NCI-H526 treated with DMSO at 0.1 percent for 48 hours (cell line): ENCODE measurements at regions not wholly inside any gene's neighbourhood (a gene's known extent, or its start where the extent isn't known, plus 50 kb on each side); places are given as distances from the start of the nearest gene placed in this dataset.

Source experiments
- DNase-seq: peaks from one replicate; lab custom pipeline; 2025; lab: John Stamatoyannopoulos, UW

- DNase-seq = peak; percentile 21
These were observed 402.2 kb upstream of the ZNF507 start for GRCh38 chr19:31943191-31943661.

- no peak for DNase-seq
These were observed 401.6 kb upstream of the ZNF507 start for GRCh38 chr19:31943778-31944177.

- no peak for DNase-seq
These were observed 401.1 kb upstream of the ZNF507 start for GRCh38 chr19:31944326-31944725.

GRCh38 chr19:31946491-31946890 lies 398.9 kb upstream of the ZNF507 start:
- no peak for DNase-seq

- DNase-seq = no peak
These were observed 397.8 kb upstream of the ZNF507 start for GRCh38 chr19:31947436-31948115.

- DNase-seq = no peak
These were observed 392.7 kb upstream of the ZNF507 start for GRCh38 chr19:31952693-31953092.

GRCh38 chr19:31955061-31955460 lies 390.3 kb upstream of the ZNF507 start:
- no peak for DNase-seq

GRCh38 chr19:31955884-31956283 lies 389.5 kb upstream of the ZNF507 start:
- no peak for DNase-seq

- DNase-seq = no peak
These were observed 388.5 kb upstream of the ZNF507 start for GRCh38 chr19:31956771-31957392.

- DNase-seq = no peak
These were observed 387.7 kb upstream of the ZNF507 start for GRCh38 chr19:31957711-31958110.

GRCh38 chr19:31959527-31960018 lies 385.8 kb upstream of the ZNF507 start:
- no peak for DNase-seq

GRCh38 chr19:31960474-31960873 lies 384.9 kb upstream of the ZNF507 start:
- no peak for DNase-seq

GRCh38 chr19:31961191-31961590 lies 384.2 kb upstream of the ZNF507 start:
- DNase-seq = no peak

GRCh38 chr19:31961667-31962066 lies 383.7 kb upstream of the ZNF507 start:
- no peak for DNase-seq

- DNase-seq = no peak
These were observed 382.8 kb upstream of the ZNF507 start for GRCh38 chr19:31962561-31962996.

GRCh38 chr19:31963746-31964145 lies 381.7 kb upstream of the ZNF507 start:
- no peak for DNase-seq

GRCh38 chr19:31969016-31969415 lies 376.4 kb upstream of the ZNF507 start:
- no peak for DNase-seq

GRCh38 chr19:31970027-31970461 lies 375.4 kb upstream of the ZNF507 start:
- DNase-seq = no peak

GRCh38 chr19:31974290-31974689 lies 371.1 kb upstream of the ZNF507 start:
- no peak for DNase-seq

- no peak for DNase-seq
These were observed 370.5 kb upstream of the ZNF507 start for GRCh38 chr19:31974941-31975340.

- no peak for DNase-seq
These were observed 369.9 kb upstream of the ZNF507 start for GRCh38 chr19:31975461-31975860.

GRCh38 chr19:31976775-31977536 lies 368.5 kb upstream of the ZNF507 start:
- DNase-seq = no peak

GRCh38 chr19:31979362-31979761 lies 366.0 kb upstream of the ZNF507 start:
- no peak for DNase-seq
